ENCODE measurements at regions not wholly inside any gene's neighbourhood (a gene's known extent, or its start where the extent isn't known, plus 50 kb on each side); places are given as distances from the start of the nearest gene placed in this dataset.

DNA sequence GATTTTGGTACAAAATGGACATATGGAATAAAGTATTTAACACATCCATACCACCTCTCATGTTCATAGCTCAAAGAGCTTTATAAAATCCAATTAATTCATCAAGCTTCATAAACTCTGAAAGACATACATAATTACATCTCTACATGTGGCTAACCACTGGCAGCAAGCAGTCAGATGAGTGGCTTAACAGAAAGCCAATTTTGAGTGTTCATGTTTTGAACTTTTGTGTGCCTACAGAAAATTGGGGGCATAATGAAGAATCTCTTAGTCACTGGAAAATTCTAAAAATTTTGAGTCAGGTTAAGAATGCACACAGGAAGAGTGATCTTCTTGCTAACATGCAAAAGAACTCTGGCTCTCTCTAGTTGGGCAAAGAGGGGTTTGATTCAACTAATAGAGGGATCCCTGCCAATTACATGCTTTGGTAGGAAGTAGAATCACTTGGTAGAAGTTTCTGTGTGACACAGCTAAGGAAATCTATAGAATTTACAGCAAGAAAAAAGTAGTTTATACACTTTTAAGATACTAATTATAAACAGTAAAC is 287.4 kb downstream of the NOL4 start:
- ATAC-seq, result no peak
- Mint-ChIP-seq H3K9me3 (peaks cover 36% of the 10 kb centered on the region), H3K27me3 (ENCODE audit: low read depth) (no peaks in the 10 kb centered on the region), H3K36me3 (peaks cover 5% of the 10 kb centered on the region), H3K27ac (no peak overlapping the region), H3K4me3 (no peak overlapping the region), H3K4me1 (peaks cover 13% of the 10 kb centered on the region)
- POLR2A ChIA-PET, result no interaction called here
- TF ChIP-seq, protein P1, sequence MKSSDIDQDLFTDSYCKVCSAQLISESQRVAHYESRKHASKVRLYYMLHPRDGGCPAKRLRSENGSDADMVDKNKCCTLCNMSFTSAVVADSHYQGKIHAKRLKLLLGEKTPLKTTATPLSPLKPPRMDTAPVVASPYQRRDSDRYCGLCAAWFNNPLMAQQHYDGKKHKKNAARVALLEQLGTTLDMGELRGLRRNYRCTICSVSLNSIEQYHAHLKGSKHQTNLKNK (CRISPR knock-in tag; IDR thresholded peaks at IDR 0.05), result no peak
- TF ChIP-seq GTF2I (CRISPR knock-in tag; conservative IDR thresholded peaks at IDR 0.05) (no peak), SP1 (CRISPR knock-in tag; conservative IDR thresholded peaks at IDR 0.05) (no peak), CREM (CRISPR knock-in tag; IDR thresholded peaks at IDR 0.05) (no peak), ZSCAN18 (CRISPR knock-in tag; IDR thresholded peaks at IDR 0.05) (no peak), JAZF1 (CRISPR knock-in tag; IDR thresholded peaks at IDR 0.05) (no peak), HMGA2 (CRISPR knock-in tag; IDR thresholded peaks at IDR 0.05) (no peak), USF1 (CRISPR knock-in tag; IDR thresholded peaks at IDR 0.05) (no peak), TCF7 (CRISPR knock-in tag; IDR thresholded peaks at IDR 0.05; ENCODE audit: low read depth) (no peak), CREB1 (CRISPR knock-in tag; IDR thresholded peaks at IDR 0.05) (no peak), ZNF532 (CRISPR knock-in tag; IDR thresholded peaks at IDR 0.05; ENCODE audit: borderline replicate concordance) (no peak), MYBL2 (CRISPR knock-in tag; IDR thresholded peaks at IDR 0.05) (no peak)
- TF ChIP-seq, protein P2, sequence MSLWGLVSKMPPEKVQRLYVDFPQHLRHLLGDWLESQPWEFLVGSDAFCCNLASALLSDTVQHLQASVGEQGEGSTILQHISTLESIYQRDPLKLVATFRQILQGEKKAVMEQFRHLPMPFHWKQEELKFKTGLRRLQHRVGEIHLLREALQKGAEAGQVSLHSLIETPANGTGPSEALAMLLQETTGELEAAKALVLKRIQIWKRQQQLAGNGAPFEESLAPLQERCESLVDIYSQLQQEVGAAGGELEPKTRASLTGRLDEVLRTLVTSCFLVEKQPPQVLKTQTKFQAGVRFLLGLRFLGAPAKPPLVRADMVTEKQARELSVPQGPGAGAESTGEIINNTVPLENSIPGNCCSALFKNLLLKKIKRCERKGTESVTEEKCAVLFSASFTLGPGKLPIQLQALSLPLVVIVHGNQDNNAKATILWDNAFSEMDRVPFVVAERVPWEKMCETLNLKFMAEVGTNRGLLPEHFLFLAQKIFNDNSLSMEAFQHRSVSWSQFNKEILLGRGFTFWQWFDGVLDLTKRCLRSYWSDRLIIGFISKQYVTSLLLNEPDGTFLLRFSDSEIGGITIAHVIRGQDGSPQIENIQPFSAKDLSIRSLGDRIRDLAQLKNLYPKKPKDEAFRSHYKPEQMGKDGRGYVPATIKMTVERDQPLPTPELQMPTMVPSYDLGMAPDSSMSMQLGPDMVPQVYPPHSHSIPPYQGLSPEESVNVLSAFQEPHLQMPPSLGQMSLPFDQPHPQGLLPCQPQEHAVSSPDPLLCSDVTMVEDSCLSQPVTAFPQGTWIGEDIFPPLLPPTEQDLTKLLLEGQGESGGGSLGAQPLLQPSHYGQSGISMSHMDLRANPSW (CRISPR knock-in tag; conservative IDR thresholded peaks at IDR 0.05; ENCODE audit: low read depth), result no peak
- TF ChIP-seq, protein P3, sequence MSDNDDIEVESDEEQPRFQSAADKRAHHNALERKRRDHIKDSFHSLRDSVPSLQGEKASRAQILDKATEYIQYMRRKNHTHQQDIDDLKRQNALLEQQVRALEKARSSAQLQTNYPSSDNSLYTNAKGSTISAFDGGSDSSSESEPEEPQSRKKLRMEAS (CRISPR knock-in tag; IDR thresholded peaks at IDR 0.05), result no peak
- CTCF ChIA-PET, result interaction anchor here (1.1 kb wide), 1 partner anchor 98 kb away, joined by 5 read pairs; no protein-coding TSS in a partner anchor
- DNase-seq (ENCODE audit: low spot score), result no peak

GRCh38 chr18:33934258-33934657 is 290.5 kb downstream of the NOL4 start:
- CTCF ChIA-PET, result no interaction called here
- H3K4me3 Mint-ChIP-seq, result no peak overlapping the region
- peaks cover 22% of the 10 kb centered on the region for H3K9me3 Mint-ChIP-seq
- no peak for TF ChIP-seq CDX4 (CRISPR knock-in tag; IDR thresholded peaks at IDR 0.05; ENCODE audit: borderline replicate concordance)
- TF ChIP-seq FOXJ3 (CRISPR knock-in tag; IDR thresholded peaks at IDR 0.05; ENCODE audit: borderline replicate concordance), result no peak
- TF ChIP-seq USF2 (CRISPR knock-in tag; IDR thresholded peaks at IDR 0.05), result no peak
- no peak for TF ChIP-seq SMAD3 (CRISPR knock-in tag; IDR thresholded peaks at IDR 0.05; ENCODE audit: borderline replicate concordance)
- no peak for TF ChIP-seq ZNF416 (CRISPR knock-in tag; IDR thresholded peaks at IDR 0.05)
- TF ChIP-seq SMAD4 (CRISPR knock-in tag; IDR thresholded peaks at IDR 0.05), result no peak
- no peak for TF ChIP-seq ELF4 (CRISPR knock-in tag; IDR thresholded peaks at IDR 0.05; ENCODE audit: low read depth)
- no peak for TF ChIP-seq NFATC4 (CRISPR knock-in tag; IDR thresholded peaks at IDR 0.05)
- no peak for TF ChIP-seq FOXK1 (CRISPR knock-in tag; IDR thresholded peaks at IDR 0.05)
- no peak for TF ChIP-seq NR1H2 (CRISPR knock-in tag; IDR thresholded peaks at IDR 0.05)
- no peak for TF ChIP-seq ZNF263 (CRISPR knock-in tag; IDR thresholded peaks at IDR 0.05; ENCODE audit: low read depth)
- TF ChIP-seq NR3C1 (CRISPR knock-in tag; conservative IDR thresholded peaks at IDR 0.05; ENCODE audit: low read depth), result no peak

More at GRCh38 chr18:33934258-33934657, 290.5 kb downstream of the NOL4 start:
- ATAC-seq, result no peak
- POLR2A ChIA-PET, result no interaction called here
- Mint-ChIP-seq H3K27ac (no peak overlapping the region), H3K27me3 (ENCODE audit: low read depth) (no peaks in the 10 kb centered on the region), H3K4me1 (peaks cover 13% of the 10 kb centered on the region), H3K36me3 (no peaks in the 10 kb centered on the region)
- no peak for DNase-seq (ENCODE audit: low spot score)

All from WTC11 (cell line).